ENCODE measurements at regions not wholly inside any gene's neighbourhood (a gene's known extent, or its start where the extent isn't known, plus 50 kb on each side); places are given as distances from the start of the nearest gene placed in this dataset.

DNA sequence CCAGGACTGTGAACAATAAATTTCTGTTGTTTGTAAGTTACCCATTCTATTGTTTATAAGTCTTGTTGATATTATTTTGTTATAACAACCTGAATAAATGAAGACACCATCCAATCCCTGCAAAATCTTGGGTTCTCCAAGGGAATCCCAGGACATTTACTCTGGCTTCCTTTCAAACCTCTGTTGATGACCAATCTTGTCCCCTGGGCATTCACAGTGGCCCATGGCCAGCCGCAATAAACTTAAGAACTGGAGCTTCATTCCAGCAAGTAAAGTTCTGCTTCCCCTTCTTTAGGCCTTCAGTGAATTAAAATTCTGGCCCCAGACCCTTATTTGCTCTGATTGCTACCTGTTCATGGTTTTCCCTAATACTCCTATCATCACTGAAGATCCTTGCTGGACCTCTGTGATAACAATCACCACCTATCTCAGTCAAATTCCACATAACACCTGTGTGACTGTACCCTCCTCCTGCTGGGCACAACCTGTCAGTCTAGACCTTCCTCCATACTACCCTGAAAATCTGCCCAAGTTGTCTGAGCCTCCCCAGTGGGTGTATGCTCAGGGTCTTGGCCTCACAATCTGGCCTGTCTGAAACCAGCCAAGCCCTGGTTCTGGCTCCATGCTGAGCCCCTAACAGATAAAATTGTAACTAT, 153.1 kb downstream of the SEMA6D start:
- dilution Hi-C loops (cut with MboI; ENCODE audit: extremely low pct_ligation_motif_present, low sequenced_read_pairs) = no loop called here
- DNase-seq (ENCODE audit: low read depth, low spot score) (no peak), FAIRE-seq (no peak)
- Histone ChIP-seq H3K9me3 (ENCODE audit: control insufficient read depth, low read depth, low read length) (no peaks in the 10 kb centered on the region), H3K27ac (ENCODE audit: control insufficient read depth, insufficient read depth, low read length) (no peak overlapping the region), H3K4me2 (ENCODE audit: control insufficient read depth, extremely low read depth, insufficient read depth, low read depth, low read length) (no peak overlapping the region), H2AFZ (ENCODE audit: control insufficient read depth, low read length) (no peak overlapping the region), H3K4me3 (ENCODE audit: control insufficient read depth in 2 of 3, extremely low read depth in 1 of 3, insufficient read depth in 2 of 3, low read depth in 1 of 3, low read length in 3 of 3) (no peak overlapping the region), H3K27me3 (ENCODE audit: control insufficient read depth, extremely low read depth, insufficient read depth, low read length) (no peaks in the 10 kb centered on the region), H3K9me1 (ENCODE audit: control insufficient read depth, extremely low read depth, insufficient read depth, low read length) (no peaks in the 10 kb centered on the region), H3K79me2 (ENCODE audit: control insufficient read depth, insufficient read depth, low read length) (no peaks in the 10 kb centered on the region), H3K36me3 (ENCODE audit: control insufficient read depth in 2 of 2, extremely low read depth in 1 of 2, insufficient read depth in 2 of 2, low read length in 2 of 2) (no peaks in the 10 kb centered on the region), H3K4me1 (ENCODE audit: control insufficient read depth, extremely low read depth, insufficient read depth, low read length) (no peaks in the 10 kb centered on the region), H3K9ac (ENCODE audit: control insufficient read depth, extremely low read depth, insufficient read depth, low read length) (no peak overlapping the region), H4K20me1 (ENCODE audit: control insufficient read depth, extremely low read depth, insufficient read depth, low read length) (no peaks in the 10 kb centered on the region)
- TF ChIP-seq CTCF (optimal IDR thresholded peaks at IDR 0.05 in 1 of 3, IDR thresholded peaks at IDR 0.05 in 1 of 3, conservative IDR thresholded peaks at IDR 0.05 in 1 of 3; ENCODE audit: extremely low read depth in 1 of 3, insufficient read depth in 2 of 3, low read length in 3 of 3) (no peak), EZH2 (IDR thresholded peaks at IDR 0.05; ENCODE audit: low read length) (no peak)

GRCh38 chr15:47870956-47871625, 153.8 kb downstream of the SEMA6D start:
- Histone ChIP-seq H3K9me3 (ENCODE audit: control insufficient read depth, low read depth, low read length) (no peaks in the 10 kb centered on the region), H3K4me2 (ENCODE audit: control insufficient read depth, extremely low read depth, insufficient read depth, low read depth, low read length) (no peak overlapping the region), H3K4me1 (ENCODE audit: control insufficient read depth, extremely low read depth, insufficient read depth, low read length) (no peaks in the 10 kb centered on the region), H3K27me3 (ENCODE audit: control insufficient read depth, extremely low read depth, insufficient read depth, low read length) (no peaks in the 10 kb centered on the region), H3K9me1 (ENCODE audit: control insufficient read depth, extremely low read depth, insufficient read depth, low read length) (no peaks in the 10 kb centered on the region), H3K9ac (ENCODE audit: control insufficient read depth, extremely low read depth, insufficient read depth, low read length) (no peak overlapping the region), H3K79me2 (ENCODE audit: control insufficient read depth, insufficient read depth, low read length) (no peaks in the 10 kb centered on the region), H2AFZ (ENCODE audit: control insufficient read depth, low read length) (no peak overlapping the region), H3K36me3 (ENCODE audit: control insufficient read depth in 2 of 2, extremely low read depth in 1 of 2, insufficient read depth in 2 of 2, low read length in 2 of 2) (no peaks in the 10 kb centered on the region), H3K4me3 (ENCODE audit: control insufficient read depth in 2 of 3, extremely low read depth in 1 of 3, insufficient read depth in 2 of 3, low read depth in 1 of 3, low read length in 3 of 3) (no peak overlapping the region), H3K27ac (ENCODE audit: control insufficient read depth, insufficient read depth, low read length) (no peak overlapping the region), H4K20me1 (ENCODE audit: control insufficient read depth, extremely low read depth, insufficient read depth, low read length) (no peaks in the 10 kb centered on the region)
- dilution Hi-C loops (cut with MboI; ENCODE audit: extremely low pct_ligation_motif_present, low sequenced_read_pairs) = no loop called here
- TF ChIP-seq CTCF (optimal IDR thresholded peaks at IDR 0.05 in 1 of 3, IDR thresholded peaks at IDR 0.05 in 1 of 3, conservative IDR thresholded peaks at IDR 0.05 in 1 of 3; ENCODE audit: extremely low read depth in 1 of 3, insufficient read depth in 2 of 3, low read length in 3 of 3) (no peak), EZH2 (IDR thresholded peaks at IDR 0.05; ENCODE audit: low read length) (no peak)
- no peak for DNase-seq (ENCODE audit: low read depth, low spot score)
- peak; percentile 5 for FAIRE-seq
